ENCODE measurements at regions not wholly inside any gene's neighbourhood (a gene's known extent, or its start where the extent isn't known, plus 50 kb on each side); places are given as distances from the start of the nearest gene placed in this dataset.
A peak's percentile ranks its signal among the peaks of the same experiment; 100 is the strongest.

DNA sequence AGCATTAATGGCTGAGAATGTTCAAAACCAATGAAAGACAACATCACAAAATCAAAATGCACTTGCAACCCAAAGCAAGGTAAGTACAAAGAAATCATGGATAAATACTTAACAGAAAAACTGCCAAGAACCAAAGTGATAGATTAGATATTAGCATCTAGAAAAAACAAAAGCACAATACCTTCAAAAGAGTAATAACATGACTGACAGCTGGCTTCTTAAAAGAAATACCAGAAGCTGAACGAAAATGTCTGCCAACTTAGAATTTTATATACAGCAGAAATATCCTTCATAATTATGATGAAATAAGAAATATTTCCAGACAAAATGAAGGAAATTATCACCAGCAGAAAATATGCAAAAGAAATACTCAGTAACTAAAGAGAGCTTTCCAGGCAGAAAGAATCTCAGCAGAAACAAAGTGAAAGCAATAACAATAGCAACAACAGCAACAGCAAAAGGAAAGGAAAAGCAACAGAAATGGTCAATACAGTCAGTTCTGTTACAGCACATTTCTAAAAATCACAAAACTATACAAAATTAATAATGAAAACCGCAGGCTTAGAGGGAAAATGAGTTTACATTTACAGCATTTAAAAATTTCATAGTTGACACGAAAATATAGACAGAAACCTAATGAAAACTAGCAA, 121.5 kb upstream of the MAN1A1 start:
- Histone ChIP-seq H3K4me3 (no peak overlapping the region), H3K27ac (no peak overlapping the region)

DNA sequence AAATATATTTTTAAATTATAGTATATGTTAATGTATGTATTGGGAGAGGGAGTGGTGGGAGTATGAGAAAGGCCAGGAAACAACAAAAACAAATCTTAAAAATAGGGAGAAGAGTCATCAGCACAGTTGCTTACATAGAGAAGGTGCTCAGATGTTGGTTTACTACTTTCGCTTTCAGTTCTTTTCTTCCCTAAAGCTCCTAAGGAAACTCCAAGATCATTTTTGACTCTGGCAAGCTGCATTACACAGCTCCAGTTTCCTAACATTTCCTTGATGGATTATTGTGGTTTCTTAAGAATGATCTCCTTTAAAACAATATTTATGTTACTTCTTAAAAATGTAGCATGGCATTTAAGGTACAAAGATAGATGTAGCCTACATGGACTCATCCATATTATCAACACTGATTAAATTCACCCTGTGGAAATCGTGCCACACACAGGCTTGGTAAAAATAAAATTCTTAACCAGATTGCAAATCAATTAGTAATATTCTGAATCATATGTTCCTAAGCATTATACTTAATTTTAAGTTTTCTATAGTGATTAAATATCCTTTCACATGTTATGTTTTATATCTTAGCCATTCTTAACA, 118.0 kb upstream of the MAN1A1 start:
- H3K27ac ChIP-seq: peak overlapping the region in 4 of 21 experiments; percentile 9 to 50 (median 17)
- no peak overlapping the region for H3K4me3 ChIP-seq

DNA sequence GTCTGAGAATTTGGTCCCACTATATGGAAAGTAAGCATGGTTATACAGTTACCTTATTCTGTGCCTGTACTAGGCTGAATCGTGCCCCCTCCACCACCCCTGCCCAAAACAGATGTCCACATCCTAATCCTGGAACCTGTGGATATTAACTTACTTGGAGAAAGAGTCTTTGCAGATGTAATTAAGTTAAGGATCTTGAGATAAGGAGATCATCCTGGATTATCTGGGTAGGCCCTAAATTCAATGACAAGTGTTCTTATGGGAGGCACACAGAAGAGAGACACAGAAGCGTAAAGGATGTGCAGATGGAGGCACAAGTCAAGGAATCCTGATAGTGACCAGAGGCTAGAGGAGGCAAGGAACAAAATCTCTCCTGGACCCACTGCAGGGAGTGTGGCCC, 116.7 kb upstream of the MAN1A1 start:
- no peak overlapping the region for H3K27ac ChIP-seq

DNA sequence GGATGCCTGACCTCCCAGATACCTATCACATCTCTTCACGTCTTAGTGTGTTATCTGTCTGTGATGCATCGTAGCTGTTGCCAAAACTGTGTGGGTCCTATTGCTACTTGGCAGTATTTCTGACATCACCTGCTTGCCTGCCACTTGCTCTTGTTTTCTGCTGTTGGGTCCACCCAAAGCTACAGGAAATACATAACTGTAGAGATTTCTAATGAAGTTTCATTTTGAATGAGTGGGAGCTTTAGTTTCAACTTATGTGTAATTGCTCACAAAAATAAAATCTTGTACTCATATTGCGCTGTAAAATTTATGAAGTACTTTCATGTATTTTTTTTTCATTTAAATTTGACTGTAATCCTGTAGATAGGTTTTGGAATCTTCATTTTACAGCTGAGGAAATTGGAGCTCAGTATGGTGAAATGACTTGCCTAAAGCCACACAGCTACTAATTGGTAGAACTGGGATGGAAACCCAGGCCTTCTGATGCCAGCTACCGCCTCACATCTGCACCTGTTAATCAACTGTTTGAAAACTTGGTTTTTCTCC, 113.6 kb upstream of the MAN1A1 start:
- Histone ChIP-seq H3K27ac (peak overlapping the region in 2 of 21 experiments; percentile 27 to 32), H3K4me3 (no peak overlapping the region)

More for the DNA sequence above, 116.7 kb upstream of the MAN1A1 start:
- no peak overlapping the region for H3K4me3 ChIP-seq

DNA sequence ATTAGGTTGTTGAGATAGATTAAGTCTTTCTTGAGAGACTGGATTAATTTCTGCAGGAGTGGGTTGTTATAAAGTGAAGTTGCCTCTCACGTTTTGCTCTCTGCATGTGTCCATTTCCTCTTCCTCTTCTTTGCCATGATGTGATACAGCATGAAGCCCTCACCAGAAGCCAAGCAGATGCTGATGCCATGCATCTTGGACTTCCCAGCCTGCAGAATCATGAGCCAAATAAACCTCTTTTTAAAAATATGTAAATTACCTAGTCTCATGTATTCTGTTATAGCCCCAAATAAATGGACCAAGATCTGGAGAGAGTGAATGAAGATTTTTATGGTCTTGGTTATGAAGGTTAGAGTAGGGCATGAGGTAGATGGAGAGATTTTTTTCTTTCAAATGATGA, 111.6 kb upstream of the MAN1A1 start:
- H3K27ac ChIP-seq: no peak overlapping the region
- no peak overlapping the region for H3K4me3 ChIP-seq

DNA sequence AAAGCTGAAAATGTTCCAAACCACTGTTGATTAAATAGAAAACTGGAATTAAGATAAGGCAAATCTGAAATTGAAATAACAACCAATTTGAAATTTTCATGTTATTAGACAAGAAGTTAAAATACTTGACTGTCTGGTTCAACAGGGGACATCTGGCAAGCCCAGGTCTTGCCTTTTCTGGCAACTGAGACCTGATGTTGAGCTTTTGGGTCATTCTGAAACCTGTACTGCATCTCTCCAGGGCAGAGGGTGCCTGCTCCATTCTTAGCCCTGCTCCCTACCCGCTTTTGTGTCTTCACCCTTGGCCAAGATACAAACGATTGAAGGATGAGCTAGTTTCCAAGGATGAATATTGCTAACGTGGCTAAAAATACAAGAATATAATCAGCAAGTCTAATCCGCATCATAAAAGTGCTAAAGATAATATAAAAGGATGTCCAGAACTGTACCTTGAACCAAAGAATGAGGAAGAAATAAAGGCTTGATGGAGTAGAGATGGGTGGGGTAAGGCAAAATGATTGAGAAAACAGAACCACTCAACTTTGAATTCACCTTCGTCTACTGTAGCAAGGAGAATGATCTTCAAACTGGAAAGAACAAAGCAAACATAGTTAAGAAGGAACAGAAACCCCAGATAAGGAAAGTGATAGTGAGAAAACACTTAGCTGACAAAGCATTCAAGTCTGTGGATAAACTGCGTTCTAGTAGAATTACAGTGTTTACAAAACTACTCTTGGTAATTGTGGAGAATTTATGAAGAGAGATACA, 109.8 kb upstream of the MAN1A1 start:
- H3K4me3 ChIP-seq: no peak overlapping the region
- no peak overlapping the region for H3K27ac ChIP-seq

DNA sequence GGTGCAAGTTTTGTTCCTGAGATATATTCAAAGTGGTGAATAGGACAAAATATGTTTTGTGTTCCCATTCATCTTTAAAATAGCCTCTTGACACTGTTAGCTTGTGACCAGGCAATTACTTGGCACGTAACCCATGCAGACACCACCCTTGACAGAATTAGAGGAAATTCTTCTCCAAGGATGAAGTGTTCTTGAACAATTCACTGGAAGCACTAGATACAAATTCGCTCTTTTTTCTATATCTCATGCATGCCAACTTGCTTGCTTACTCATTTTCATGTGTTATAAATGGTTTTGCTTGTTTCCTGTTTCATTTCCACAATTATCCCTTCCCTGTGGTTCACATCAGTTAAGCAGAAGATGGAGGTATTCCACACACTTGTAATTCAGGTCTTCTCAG, 105.2 kb upstream of the MAN1A1 start:
- peak overlapping the region in 1 of 21 experiments; percentile 25 for H3K27ac ChIP-seq
- no peak overlapping the region for H3K4me3 ChIP-seq

DNA sequence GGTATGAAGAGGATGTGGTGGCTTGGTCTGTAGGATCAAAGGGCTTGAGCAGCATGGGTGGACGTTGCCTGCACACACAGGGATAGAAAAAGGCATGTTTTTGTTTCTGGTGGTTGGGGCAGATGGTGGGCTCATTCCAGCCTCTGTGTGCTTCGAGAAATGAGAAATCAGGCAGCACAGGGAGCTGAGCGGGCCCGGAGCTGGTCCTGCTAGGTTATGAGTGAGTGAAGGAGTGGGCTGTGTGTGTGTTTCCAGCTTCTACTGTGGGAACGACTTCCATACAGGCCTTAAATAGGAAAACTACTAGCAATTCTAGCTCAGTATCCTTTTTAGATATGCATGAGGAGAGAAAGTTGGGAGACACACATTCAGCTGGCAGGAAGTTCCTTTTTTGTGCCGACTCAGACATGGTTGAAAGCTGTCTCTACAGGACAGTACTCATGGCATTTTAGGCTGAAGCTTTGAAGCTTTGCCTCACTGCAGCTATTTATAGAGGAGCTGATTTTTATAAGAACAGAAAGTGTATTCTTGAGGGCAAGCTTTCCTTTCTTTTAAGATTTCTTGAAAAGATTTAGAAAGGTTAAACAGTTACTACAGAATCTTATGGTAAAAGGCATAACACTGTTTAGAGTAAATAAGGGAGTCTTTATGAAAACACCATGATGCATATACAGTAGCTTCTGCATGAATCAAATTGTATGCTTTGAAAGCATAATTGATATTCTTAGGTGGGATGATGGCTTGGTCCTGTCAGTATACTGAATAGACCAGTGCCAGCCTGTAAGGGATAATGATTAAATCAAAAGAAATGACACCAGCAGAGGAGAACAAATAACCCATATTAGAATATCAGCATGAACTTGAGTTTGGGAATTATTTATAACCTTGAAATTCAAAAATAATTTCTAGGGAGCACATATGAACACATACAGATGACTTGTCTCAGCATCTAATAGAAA, 104.0 kb upstream of the MAN1A1 start:
- Histone ChIP-seq H3K27ac (no peak overlapping the region), H3K4me3 (no peak overlapping the region)

DNA sequence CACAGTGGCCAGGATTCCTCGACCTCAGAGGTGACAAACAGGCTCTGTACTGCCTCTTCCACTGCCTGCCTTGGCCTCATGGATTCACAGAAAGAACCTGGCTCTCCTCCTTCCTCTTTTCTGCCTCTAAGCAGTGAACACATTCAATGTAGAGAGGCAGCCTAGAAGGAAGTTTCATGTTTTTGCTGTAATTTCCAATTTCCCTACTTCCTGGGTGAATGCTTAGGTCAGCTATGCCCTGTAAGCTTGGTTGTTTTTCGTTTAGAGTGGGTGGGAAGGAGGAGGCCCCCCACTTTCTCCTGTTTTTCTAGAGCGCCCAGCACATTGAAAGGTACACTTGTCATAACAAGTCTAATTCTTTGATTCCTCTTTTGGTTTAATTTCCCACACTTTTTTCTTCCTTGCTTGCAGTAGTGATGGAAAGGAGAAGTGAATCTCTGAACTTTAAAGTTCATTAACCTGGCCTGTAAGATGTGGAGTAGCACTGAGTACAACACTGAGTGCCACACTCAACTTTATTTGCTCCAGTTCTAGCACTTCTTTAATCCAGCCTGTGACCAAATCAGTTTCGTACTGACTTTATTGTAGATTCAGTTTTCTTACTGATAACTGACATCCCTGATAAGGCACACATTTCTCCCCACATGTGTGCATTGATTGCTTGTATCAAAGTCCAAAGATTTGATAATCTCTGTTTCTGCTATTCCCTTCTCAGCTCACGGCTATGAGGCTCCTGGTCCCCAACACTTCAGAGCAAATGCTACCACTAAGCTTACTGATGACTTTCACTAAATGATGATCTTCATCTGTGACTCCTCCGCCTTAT, 100.0 kb upstream of the MAN1A1 start:
- Histone ChIP-seq H3K4me3 (no peak overlapping the region), H3K27ac (no peak overlapping the region)

DNA sequence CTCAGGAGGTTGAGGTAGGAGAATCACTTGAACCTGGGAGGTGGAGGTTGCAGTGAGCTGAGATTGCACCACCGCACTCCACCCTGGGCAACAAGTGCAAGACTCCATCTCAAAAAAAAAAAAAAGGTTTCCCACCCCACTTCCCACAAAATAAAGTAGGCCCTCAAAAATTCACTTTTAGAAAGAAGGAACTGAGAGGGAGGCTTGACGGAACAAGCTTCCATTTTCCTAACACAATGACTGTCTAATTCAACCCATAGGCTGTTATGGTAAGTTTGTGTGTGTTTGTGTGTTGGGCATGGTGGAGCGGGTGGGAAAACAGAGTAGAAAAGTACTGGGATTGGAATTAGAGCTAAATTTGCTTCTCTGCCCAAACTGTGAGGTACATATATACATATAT, 98.4 kb upstream of the MAN1A1 start:
- Histone ChIP-seq H3K4me3 (no peak overlapping the region), H3K27ac (no peak overlapping the region)

DNA sequence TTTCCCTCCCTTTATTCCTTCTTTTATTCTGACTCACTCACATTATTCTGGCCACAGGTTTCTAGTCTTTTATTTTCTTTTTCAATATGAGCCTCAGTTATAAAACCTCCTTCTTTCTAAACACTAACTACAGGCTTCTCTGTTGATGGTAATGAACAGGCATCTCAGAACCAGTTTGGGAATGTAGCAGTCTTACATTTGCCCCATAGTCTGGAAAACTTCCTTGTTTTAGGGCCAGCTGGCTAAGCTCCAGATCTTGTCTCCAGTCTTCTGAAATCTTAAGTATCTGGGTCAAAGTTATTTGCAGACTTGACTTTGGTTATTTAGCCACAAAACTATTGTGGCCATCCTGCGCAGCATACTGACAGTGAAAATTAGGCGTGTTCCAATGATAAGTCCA, 97.0 kb upstream of the MAN1A1 start:
- peak overlapping the region in 4 of 21 experiments; percentile 10 to 29 (median 23) for H3K27ac ChIP-seq

DNA sequence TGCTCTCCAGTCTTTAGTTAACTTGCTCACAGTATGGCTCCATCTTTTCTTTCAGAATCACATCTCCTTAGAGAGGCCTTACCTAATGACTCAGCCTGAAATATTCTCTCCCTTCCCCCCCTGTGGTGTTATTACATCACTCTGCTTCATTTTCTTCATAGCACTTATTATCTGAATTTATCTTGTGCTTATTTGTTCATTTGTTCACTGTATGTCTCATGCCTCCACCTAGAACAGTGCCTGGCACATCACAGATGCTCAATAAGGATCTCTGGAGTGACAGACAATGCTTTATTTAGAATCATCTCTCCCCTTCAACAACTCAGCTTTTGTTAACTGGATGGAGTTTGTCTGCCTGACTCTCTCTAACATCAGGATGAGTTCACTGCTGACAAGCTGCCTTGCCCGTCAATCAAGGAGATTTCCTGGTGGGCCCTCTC, 96.6 kb upstream of the MAN1A1 start:
- no peak overlapping the region for H3K4me3 ChIP-seq

More for the DNA sequence above, 97.0 kb upstream of the MAN1A1 start:
- no peak overlapping the region for H3K4me3 ChIP-seq

DNA sequence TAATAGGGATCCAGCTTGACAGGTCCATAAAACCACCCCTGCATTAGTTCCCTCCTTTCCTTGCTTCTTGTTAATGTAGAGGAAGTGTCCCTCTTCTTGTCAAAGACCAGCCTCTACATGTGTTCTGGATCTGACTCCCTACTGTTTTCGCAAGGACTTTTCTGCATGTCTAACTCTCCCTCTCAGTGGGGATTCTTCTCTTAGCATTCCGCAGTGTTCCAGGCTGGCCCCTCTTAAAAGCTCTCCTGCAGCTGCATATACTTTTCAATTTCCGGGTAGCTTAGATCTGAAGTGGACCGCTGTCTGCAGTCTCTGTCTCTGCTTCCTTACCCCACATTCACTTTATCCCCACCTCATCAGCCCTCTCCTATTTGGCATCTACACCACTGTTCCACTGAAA, 96.1 kb upstream of the MAN1A1 start:
- Histone ChIP-seq H3K27ac (peak overlapping the region in 2 of 21 experiments; percentile 10 to 25), H3K4me3 (no peak overlapping the region)

More for the DNA sequence above, 96.6 kb upstream of the MAN1A1 start:
- H3K27ac ChIP-seq: peak overlapping the region in 4 of 21 experiments; percentile 10 to 29 (median 23)

DNA sequence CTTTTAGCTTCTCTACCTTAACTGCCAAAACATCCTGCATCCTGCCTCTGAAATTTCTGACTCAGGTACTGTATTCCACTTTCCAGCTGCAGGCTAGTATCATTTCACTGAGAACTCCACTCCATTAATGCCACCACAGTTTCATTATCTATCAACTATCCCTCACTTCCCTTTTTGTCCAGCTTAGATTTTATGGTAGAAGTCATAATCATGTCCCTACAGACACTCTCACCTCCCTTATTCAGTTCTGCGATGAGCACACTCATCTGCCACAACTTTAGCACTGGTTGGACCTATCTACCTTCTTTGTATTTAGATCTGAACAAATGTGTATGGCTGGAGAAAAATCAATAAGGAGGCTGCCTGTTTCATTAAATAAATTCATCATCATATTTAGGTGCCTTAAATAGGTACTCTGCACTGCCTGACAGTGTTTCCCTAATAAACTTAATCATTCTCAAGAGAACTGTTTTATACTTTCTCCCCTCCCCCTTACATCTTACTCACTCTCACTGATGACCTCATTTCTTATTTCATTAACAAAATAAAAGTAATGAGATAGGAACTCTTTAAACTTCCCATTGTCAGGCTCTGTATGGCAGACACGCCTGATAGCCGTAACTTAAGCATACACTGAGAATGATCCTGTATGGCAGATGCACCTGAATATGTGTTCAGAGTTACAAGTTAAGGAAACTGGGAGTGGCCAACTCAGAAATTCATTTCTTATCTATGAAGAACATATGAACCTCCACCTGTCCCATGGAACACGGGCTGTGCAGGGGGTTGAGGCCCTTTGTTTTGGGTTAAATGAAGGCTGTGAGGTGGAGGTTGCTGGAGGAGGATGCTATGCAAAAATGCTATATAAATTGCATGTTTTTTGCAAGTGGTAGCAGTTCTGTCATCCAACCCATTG, 95.3 kb upstream of the MAN1A1 start:
- no peak overlapping the region for H3K4me3 ChIP-seq
- no peak overlapping the region for H3K27ac ChIP-seq

DNA sequence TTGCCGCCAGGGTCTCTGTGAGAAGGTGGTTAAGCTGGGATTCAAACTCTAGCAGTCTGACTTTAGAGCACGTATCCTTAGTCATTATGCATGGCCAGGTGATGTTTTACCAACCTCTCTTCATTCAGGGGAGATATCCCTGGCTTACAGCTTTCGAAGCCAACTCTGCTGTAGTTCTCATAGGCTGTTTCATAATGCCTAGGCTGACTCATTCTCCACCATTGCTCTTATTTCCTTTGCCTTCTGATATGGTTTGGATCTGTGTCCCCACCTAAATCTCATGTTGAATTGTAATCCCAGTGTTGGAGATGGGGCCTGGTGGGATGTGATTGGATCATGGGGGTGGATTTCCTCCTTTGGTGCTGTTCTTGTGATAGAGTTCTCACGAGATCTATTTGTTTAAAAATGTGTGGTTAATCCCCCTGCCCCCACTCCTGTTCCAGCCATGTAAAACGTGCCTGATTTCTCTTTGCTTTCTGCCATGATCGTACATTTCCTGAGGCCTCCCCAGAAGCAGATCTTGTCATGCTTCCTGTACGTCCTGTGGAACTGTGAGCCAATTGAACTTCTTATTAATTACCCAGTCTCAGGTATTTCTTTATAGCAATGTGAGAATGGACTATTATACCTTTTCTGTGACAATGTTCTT, 94.6 kb upstream of the MAN1A1 start:
- Histone ChIP-seq H3K27ac (no peak overlapping the region), H3K4me3 (no peak overlapping the region)

DNA sequence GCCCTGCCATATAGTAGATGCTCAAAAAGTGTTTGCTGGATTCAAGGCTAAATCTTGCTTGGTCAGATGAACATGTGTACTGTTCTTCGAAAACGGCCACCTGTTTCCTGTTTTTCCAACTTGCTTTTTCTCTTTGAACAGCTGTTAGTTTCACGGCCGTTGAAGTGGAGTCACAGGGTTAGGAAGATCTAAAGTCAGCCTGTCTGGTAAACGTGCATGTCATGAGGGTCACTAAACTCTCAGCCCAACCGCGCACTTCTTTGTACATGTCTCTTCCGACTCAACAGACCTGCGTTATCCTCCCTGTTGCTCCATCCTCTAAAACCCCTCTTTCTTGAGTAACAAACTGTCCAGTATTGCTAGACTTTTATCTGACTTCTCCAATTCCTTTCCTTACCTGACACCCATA, 93.2 kb upstream of the MAN1A1 start:
- H3K27ac ChIP-seq: peak overlapping the region in 1 of 21 experiments; percentile 42
- H3K4me3 ChIP-seq: no peak overlapping the region

DNA sequence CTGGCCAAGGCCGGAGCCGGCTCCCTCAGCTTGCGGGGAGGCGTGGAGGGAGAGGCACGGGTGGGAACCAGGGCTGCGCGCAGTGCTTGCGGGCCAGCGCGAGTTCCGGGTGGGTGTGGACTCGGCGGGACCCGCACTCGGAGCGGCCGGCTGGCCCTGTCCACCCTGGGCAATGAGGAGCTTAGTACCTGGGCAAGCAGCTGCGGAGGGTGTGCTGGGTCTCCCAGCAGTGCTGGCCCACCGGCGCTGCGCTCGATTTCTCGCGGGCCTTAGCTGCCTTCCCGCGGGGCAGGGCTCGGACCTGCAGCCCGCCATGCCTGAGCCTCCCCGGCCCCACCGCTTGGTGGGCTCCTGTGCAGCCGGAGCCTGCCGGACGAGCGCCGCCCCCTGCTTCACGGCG, 91.4 kb upstream of the MAN1A1 start:
- no peak overlapping the region for H3K4me3 ChIP-seq
- H3K27ac ChIP-seq: no peak overlapping the region
